Ectodermal cell (in vitro differentiated cells): ENCODE measurements at regions not wholly inside any gene's neighbourhood (a gene's known extent, or its start where the extent isn't known, plus 50 kb on each side); places are given as distances from the start of the nearest gene placed in this dataset.
"Not testable (repeated sequence)": the region's sequence is repeated elsewhere in the genome, so short reads cannot be mapped to it uniquely, and the experiment has no call there.

Experiments used
- H3K27ac ChIP-seq: 2 replicates; pipeline ENCODE4 v1.7.0; 2013; ENCODE audit warnings: mild to moderate bottlenecking, low read depth, low read length; ENCODE audit not compliant: insufficient read depth, poor library complexity, severe bottlenecking
- H3K27me3 ChIP-seq: 2 replicates; pipeline ENCODE4 v1.7.0; 2013; ENCODE audit warnings: mild to moderate bottlenecking, low read length; ENCODE audit not compliant: insufficient read depth, control insufficient read depth, poor library complexity, severe bottlenecking
- H3K36me3 ChIP-seq: one replicate; pipeline ENCODE4 v1.7.0; 2013; ENCODE audit warnings: low read length; ENCODE audit not compliant: control insufficient read depth, insufficient read depth
- H3K4me1 ChIP-seq: one replicate; pipeline ENCODE4 v1.7.0; 2013; ENCODE audit warnings: low read length; ENCODE audit not compliant: control insufficient read depth, insufficient read depth
- H3K4me3 ChIP-seq: 2 replicates; pipeline ENCODE4 v1.7.0; 2013; ENCODE audit warnings: low read depth, low read length, control low read depth; ENCODE audit not compliant: insufficient read depth
- H3K9me3 ChIP-seq: 2 replicates; pipeline ENCODE4 v1.7.0; 2013; ENCODE audit warnings: mild to moderate bottlenecking, low read length, moderate library complexity; ENCODE audit not compliant: control insufficient read depth
- whole genome bisulfite sequencing, 2 experiments: methylation state at CpG; one replicate each; pipeline ENCODE4 v1.1.7; 2013; ENCODE audit warnings: missing lambda C conversion rate in 2 of 2; 5-methylcytosine and 5-hydroxymethylcytosine counted together

- Histone ChIP-seq H3K27ac (no peak overlapping the region), H3K9me3 (no peaks in the 10 kb centered on the region), H3K4me3 (no peak overlapping the region), H3K27me3 (no peaks in the 10 kb centered on the region), H3K4me1 (peaks cover 23% of the 10 kb centered on the region), H3K36me3 (no peaks in the 10 kb centered on the region)
- WGBS, 2 experiments: 92% methylated on average over 36 of the region's 36 CpGs
Measured at GRCh38 chr9:134547161-134548100, 94.2 kb upstream of the COL5A1 start.

- no peaks in the 10 kb centered on the region for H3K36me3 ChIP-seq
- 92 to 94% methylated on average over 8 of the region's 8 CpGs for WGBS, 2 experiments
- no peaks in the 10 kb centered on the region for H3K9me3 ChIP-seq
- no peak overlapping the region for H3K27ac ChIP-seq
- no peak overlapping the region for H3K4me3 ChIP-seq
- H3K4me1 ChIP-seq: peaks cover 25% of the 10 kb centered on the region
- no peaks in the 10 kb centered on the region for H3K27me3 ChIP-seq
Measured at GRCh38 chr9:134548185-134548584, 93.4 kb upstream of the COL5A1 start.

GRCh38 chr9:134548618-134549017 lies 93.0 kb upstream of the COL5A1 start:
- Histone ChIP-seq H3K36me3 (no peaks in the 10 kb centered on the region), H3K27me3 (no peaks in the 10 kb centered on the region), H3K4me3 (no peak overlapping the region), H3K4me1 (peaks cover 27% of the 10 kb centered on the region), H3K9me3 (no peaks in the 10 kb centered on the region), H3K27ac (no peak overlapping the region)
- 89 to 90% methylated on average over 17 of the region's 17 CpGs for WGBS, 2 experiments

- WGBS, 2 experiments: 87% methylated on average over 13 of the region's 13 CpGs
- no peaks in the 10 kb centered on the region for H3K36me3 ChIP-seq
- no peak overlapping the region for H3K4me3 ChIP-seq
- H3K27me3 ChIP-seq: no peaks in the 10 kb centered on the region
- H3K9me3 ChIP-seq: no peaks in the 10 kb centered on the region
- H3K27ac ChIP-seq: no peak overlapping the region
- peaks cover 30% of the 10 kb centered on the region for H3K4me1 ChIP-seq
Measured at GRCh38 chr9:134549336-134549735, 92.3 kb upstream of the COL5A1 start.

GRCh38 chr9:134550081-134550480 lies 91.5 kb upstream of the COL5A1 start:
- H3K4me3 ChIP-seq, H3K27me3 ChIP-seq, H3K36me3 ChIP-seq, H3K9me3 ChIP-seq, H3K27ac ChIP-seq: not testable (repeated sequence)
- 95 to 98% methylated on average over 3 to 6 of the region's 7 CpGs for WGBS, 2 experiments
- peaks cover 30% of the 10 kb centered on the region for H3K4me1 ChIP-seq

- 83 to 90% methylated on average over 10 of the region's 10 CpGs for WGBS, 2 experiments
- H3K4me3 ChIP-seq: no peak overlapping the region
- H3K36me3 ChIP-seq: no peaks in the 10 kb centered on the region
- H3K4me1 ChIP-seq: peaks cover 29% of the 10 kb centered on the region
- H3K27me3 ChIP-seq: no peaks in the 10 kb centered on the region
- no peaks in the 10 kb centered on the region for H3K9me3 ChIP-seq
- no peak overlapping the region for H3K27ac ChIP-seq
Measured at GRCh38 chr9:134550584-134550983, 91.0 kb upstream of the COL5A1 start.

- H3K9me3 ChIP-seq: no peaks in the 10 kb centered on the region
- H3K4me1 ChIP-seq: peaks cover 24% of the 10 kb centered on the region
- no peak overlapping the region for H3K27ac ChIP-seq
- no peaks in the 10 kb centered on the region for H3K36me3 ChIP-seq
- 95 to 96% methylated on average over 23 of the region's 23 CpGs for WGBS, 2 experiments
- no peaks in the 10 kb centered on the region for H3K27me3 ChIP-seq
- no peak overlapping the region for H3K4me3 ChIP-seq
Measured at GRCh38 chr9:134551176-134551575, 90.4 kb upstream of the COL5A1 start.

- Histone ChIP-seq H3K27me3 (no peaks in the 10 kb centered on the region), H3K4me1 (peaks cover 17% of the 10 kb centered on the region), H3K4me3 (no peak overlapping the region), H3K27ac (no peak overlapping the region), H3K36me3 (no peaks in the 10 kb centered on the region), H3K9me3 (no peaks in the 10 kb centered on the region)
- 80 to 82% methylated on average over 24 of the region's 24 CpGs for WGBS, 2 experiments
Measured at GRCh38 chr9:134551644-134552348, 89.8 kb upstream of the COL5A1 start.

GRCh38 chr9:134552349-134552990 lies 89.1 kb upstream of the COL5A1 start:
- Histone ChIP-seq H3K9me3 (no peaks in the 10 kb centered on the region), H3K27ac (no peak overlapping the region), H3K4me1 (peaks cover 15% of the 10 kb centered on the region), H3K36me3 (no peaks in the 10 kb centered on the region), H3K4me3 (no peak overlapping the region), H3K27me3 (no peaks in the 10 kb centered on the region)
- 80 to 82% methylated on average over 9 of the region's 9 CpGs for WGBS, 2 experiments
